HepG2 (cell line): ENCODE measurements at regions not wholly inside any gene's neighbourhood (a gene's known extent, or its start where the extent isn't known, plus 50 kb on each side); places are given as distances from the start of the nearest gene placed in this dataset.

Experiments
- ESRRA ChIP-seq: sonication (generic); formaldehyde crosslinking; IDR thresholded peaks from 2 replicates; pipeline ENCODE4 v1.5.1; 2020; ENCODE audit warnings: mild to moderate bottlenecking, low read depth, missing genetic modification reagents
- GATAD1 ChIP-seq: IDR thresholded peaks from 2 replicates; pipeline ENCODE4 v1.6.1; 2016; ENCODE audit warnings: missing genetic modification reagents, missing compliant biosample characterization
- GZF1 ChIP-seq: sonication (generic); formaldehyde crosslinking; IDR thresholded peaks from 2 replicates; pipeline ENCODE4 v1.5.1; 2020; ENCODE audit warnings: mild to moderate bottlenecking, missing genetic modification reagents
- IKZF4 ChIP-seq: sonication (generic); formaldehyde crosslinking; IDR thresholded peaks from 2 replicates; pipeline ENCODE4 v1.5.1; 2020; ENCODE audit warnings: borderline replicate concordance, mild to moderate bottlenecking, low read depth, missing genetic modification reagents; ENCODE audit errors: not compliant biosample characterization
- NR2F6 ChIP-seq, 2 experiments: IDR thresholded peaks; 2 replicates each; pipeline ENCODE4 v1.6.1; 2016; ENCODE audit warnings: antibody characterized with exemption in 1 of 2, mild to moderate bottlenecking in 1 of 2
- POLR2AphosphoS2 ChIP-seq: IDR thresholded peaks from 2 replicates; pipeline ENCODE4 v1.6.1; 2011; ENCODE audit warnings: low read depth, low read length, improper control_type of control experiment
- SALL2 ChIP-seq: sonication (generic); formaldehyde crosslinking; IDR thresholded peaks from 2 replicates; pipeline ENCODE4 v1.8.1; 2023; ENCODE audit warnings: mild to moderate bottlenecking, missing genetic modification reagents, inconsistent platforms
- ZFP36L2 ChIP-seq: sonication (generic); formaldehyde crosslinking; IDR thresholded peaks from 2 replicates; pipeline ENCODE4 v1.4.0; 2020; ENCODE audit warnings: missing genetic modification reagents
- ZFP82 ChIP-seq: sonication (generic); formaldehyde crosslinking; IDR thresholded peaks from 2 replicates; pipeline ENCODE4 v1.5.1; 2020; ENCODE audit warnings: mild to moderate bottlenecking, missing genetic modification reagents, borderline replicate concordance
- ZFX ChIP-seq: sonication (generic); formaldehyde crosslinking; IDR thresholded peaks from 2 replicates; pipeline ENCODE4 v1.4.0; 2020; ENCODE audit warnings: mild to moderate bottlenecking, low read depth, missing genetic modification reagents, moderate library complexity
- ZNF143 ChIP-seq: sonication (generic); formaldehyde crosslinking; IDR thresholded peaks from 2 replicates; pipeline ENCODE4 v1.4.0; 2020; ENCODE audit warnings: missing genetic modification reagents
- ZNF317 ChIP-seq: sonication (generic); formaldehyde crosslinking; IDR thresholded peaks from 2 replicates; pipeline ENCODE4 v1.5.0; 2020; ENCODE audit warnings: mild to moderate bottlenecking, missing genetic modification reagents
- ZNF383 ChIP-seq: sonication (generic); formaldehyde crosslinking; IDR thresholded peaks from 2 replicates; pipeline ENCODE4 v1.4.0; 2020; ENCODE audit warnings: missing genetic modification reagents, mild to moderate bottlenecking, borderline replicate concordance
- ZNF501 ChIP-seq: sonication (generic); formaldehyde crosslinking; IDR thresholded peaks from 2 replicates; pipeline ENCODE4 v1.5.1; 2020; ENCODE audit warnings: mild to moderate bottlenecking, moderate library complexity, missing genetic modification reagents
- TF ChIP-seq, protein P1 (sequence below), 2 experiments: sonication (generic) in 1 of 2; formaldehyde crosslinking in 1 of 2; IDR thresholded peaks; 2 replicates each; pipeline versions ENCODE4 v1.4.0 to v1.6.1; 2018 to 2020; ENCODE audit warnings: missing genetic modification reagents in 2 of 2, borderline replicate concordance in 1 of 2, low read depth in 1 of 2, mild to moderate bottlenecking in 1 of 2, missing biosample characterization in 1 of 2
- TF ChIP-seq, protein P2 (sequence below): sonication (generic); formaldehyde crosslinking; IDR thresholded peaks from 2 replicates; pipeline ENCODE4 v1.5.0; 2020; ENCODE audit warnings: mild to moderate bottlenecking, missing genetic modification reagents, moderate library complexity
- TF ChIP-seq, protein P3 (sequence below): sonication (generic); formaldehyde crosslinking; IDR thresholded peaks from 2 replicates; pipeline ENCODE4 v1.4.0; 2020; ENCODE audit warnings: mild to moderate bottlenecking, low read depth, missing genetic modification reagents
- TF ChIP-seq, protein P4 (sequence below): sonication (generic); formaldehyde crosslinking; IDR thresholded peaks from 2 replicates; pipeline ENCODE4 v1.4.0; 2020; ENCODE audit warnings: missing genetic modification reagents, mild to moderate bottlenecking, borderline replicate concordance
- TF ChIP-seq, protein P5 (sequence below), 2 experiments: fragments of 450-650 bp in 1 of 2; sonication (generic) in 1 of 2; formaldehyde crosslinking; IDR thresholded peaks; 2 replicates each; pipeline versions ENCODE4 v1.5.0 to v1.8.0; 2020 to 2022; ENCODE audit warnings: mild to moderate bottlenecking in 1 of 2, missing genetic modification reagents in 1 of 2

DNA sequence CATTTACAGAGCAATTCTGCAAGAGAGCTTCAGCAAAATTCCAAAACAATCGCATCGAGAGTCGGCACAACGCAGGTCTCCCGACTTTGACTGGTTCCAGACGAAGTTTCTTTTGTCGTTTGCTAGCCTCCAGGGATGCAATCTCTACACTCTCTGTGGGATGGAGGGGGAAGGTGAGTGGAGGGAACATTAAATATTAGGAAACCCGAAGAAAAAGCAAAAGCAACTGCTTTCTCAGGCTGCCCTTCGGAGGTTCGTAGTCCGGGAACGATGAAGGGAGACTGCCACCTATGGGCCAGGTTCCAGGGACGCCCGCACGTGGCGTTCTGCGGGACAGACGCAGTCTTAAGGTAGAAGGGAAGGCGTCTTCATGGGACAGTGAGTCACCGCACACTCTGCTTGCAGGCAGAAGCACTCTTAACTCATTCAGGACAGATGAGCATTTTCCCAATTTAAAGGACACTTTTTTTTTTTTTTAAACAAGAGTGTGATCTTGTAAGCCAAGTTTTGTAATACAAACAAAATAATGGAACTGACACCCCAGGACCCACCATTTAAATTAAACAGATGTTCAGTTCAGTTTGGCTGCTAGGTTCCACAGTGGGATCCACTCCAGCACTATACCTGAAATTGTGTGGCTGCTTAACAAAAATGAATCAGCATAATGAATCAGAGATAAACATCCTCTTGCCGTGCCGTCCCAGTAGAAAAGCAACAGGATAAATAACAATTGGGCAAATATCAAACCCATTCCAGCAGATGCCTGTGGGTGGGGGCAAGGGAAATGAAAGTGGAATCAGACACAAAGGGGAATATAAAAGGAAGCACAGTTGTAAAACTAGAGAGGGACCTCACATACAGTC, 65.8 kb upstream of the ARMC2 start (continued):
- TF ChIP-seq, protein P1, sequence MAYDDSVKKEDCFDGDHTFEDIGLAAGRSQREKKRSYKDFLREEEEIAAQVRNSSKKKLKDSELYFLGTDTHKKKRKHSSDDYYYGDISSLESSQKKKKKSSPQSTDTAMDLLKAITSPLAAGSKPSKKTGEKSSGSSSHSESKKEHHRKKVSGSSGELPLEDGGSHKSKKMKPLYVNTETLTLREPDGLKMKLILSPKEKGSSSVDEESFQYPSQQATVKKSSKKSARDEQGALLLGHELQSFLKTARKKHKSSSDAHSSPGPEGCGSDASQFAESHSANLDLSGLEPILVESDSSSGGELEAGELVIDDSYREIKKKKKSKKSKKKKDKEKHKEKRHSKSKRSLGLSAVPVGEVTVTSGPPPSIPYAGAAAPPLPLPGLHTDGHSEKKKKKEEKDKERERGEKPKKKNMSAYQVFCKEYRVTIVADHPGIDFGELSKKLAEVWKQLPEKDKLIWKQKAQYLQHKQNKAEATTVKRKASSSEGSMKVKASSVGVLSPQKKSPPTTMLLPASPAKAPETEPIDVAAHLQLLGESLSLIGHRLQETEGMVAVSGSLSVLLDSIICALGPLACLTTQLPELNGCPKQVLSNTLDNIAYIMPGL (CRISPR knock-in tag; IDR thresholded peaks at IDR 0.05; ENCODE audit: borderline replicate concordance in 1 of 2, low read depth in 1 of 2), result peak; percentile 73 to 87
- no peak for TF ChIP-seq ZNF317
- TF ChIP-seq ZFP36L2 (CRISPR knock-in tag), result no peak
- TF ChIP-seq ESRRA (CRISPR knock-in tag), result no peak
- TF ChIP-seq IKZF4 (CRISPR knock-in tag), result no peak
- TF ChIP-seq, protein P2, sequence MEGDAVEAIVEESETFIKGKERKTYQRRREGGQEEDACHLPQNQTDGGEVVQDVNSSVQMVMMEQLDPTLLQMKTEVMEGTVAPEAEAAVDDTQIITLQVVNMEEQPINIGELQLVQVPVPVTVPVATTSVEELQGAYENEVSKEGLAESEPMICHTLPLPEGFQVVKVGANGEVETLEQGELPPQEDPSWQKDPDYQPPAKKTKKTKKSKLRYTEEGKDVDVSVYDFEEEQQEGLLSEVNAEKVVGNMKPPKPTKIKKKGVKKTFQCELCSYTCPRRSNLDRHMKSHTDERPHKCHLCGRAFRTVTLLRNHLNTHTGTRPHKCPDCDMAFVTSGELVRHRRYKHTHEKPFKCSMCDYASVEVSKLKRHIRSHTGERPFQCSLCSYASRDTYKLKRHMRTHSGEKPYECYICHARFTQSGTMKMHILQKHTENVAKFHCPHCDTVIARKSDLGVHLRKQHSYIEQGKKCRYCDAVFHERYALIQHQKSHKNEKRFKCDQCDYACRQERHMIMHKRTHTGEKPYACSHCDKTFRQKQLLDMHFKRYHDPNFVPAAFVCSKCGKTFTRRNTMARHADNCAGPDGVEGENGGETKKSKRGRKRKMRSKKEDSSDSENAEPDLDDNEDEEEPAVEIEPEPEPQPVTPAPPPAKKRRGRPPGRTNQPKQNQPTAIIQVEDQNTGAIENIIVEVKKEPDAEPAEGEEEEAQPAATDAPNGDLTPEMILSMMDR, result peak; percentile 96
- no peak for TF ChIP-seq ZFP82 (CRISPR knock-in tag)
- TF ChIP-seq ZNF383, result no peak
- TF ChIP-seq ZNF501, result peak; percentile 72
- no peak for TF ChIP-seq GZF1 (CRISPR knock-in tag)
- TF ChIP-seq, protein P3, sequence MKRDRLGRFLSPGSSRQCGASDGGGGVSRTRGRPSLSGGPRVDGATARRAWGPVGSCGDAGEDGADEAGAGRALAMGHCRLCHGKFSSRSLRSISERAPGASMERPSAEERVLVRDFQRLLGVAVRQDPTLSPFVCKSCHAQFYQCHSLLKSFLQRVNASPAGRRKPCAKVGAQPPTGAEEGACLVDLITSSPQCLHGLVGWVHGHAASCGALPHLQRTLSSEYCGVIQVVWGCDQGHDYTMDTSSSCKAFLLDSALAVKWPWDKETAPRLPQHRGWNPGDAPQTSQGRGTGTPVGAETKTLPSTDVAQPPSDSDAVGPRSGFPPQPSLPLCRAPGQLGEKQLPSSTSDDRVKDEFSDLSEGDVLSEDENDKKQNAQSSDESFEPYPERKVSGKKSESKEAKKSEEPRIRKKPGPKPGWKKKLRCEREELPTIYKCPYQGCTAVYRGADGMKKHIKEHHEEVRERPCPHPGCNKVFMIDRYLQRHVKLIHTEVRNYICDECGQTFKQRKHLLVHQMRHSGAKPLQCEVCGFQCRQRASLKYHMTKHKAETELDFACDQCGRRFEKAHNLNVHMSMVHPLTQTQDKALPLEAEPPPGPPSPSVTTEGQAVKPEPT (CRISPR knock-in tag), result peak; percentile 71; the same call in 1 of the 2 replicates
- TF ChIP-seq ZFX, result no peak
- 0 out of 2 replicates have a peak, but pooled peaks have one; percentile 42 for TF ChIP-seq SALL2 (CRISPR knock-in tag)
- peak; percentile 53; the same call in 1 of the 2 replicates for TF ChIP-seq GATAD1 (CRISPR knock-in tag)
- no peak for TF ChIP-seq ZNF143 (CRISPR knock-in tag)
- TF ChIP-seq, protein P4, sequence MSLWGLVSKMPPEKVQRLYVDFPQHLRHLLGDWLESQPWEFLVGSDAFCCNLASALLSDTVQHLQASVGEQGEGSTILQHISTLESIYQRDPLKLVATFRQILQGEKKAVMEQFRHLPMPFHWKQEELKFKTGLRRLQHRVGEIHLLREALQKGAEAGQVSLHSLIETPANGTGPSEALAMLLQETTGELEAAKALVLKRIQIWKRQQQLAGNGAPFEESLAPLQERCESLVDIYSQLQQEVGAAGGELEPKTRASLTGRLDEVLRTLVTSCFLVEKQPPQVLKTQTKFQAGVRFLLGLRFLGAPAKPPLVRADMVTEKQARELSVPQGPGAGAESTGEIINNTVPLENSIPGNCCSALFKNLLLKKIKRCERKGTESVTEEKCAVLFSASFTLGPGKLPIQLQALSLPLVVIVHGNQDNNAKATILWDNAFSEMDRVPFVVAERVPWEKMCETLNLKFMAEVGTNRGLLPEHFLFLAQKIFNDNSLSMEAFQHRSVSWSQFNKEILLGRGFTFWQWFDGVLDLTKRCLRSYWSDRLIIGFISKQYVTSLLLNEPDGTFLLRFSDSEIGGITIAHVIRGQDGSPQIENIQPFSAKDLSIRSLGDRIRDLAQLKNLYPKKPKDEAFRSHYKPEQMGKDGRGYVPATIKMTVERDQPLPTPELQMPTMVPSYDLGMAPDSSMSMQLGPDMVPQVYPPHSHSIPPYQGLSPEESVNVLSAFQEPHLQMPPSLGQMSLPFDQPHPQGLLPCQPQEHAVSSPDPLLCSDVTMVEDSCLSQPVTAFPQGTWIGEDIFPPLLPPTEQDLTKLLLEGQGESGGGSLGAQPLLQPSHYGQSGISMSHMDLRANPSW (CRISPR knock-in tag), result no peak
- TF ChIP-seq POLR2AphosphoS2, result no peak
- TF ChIP-seq, protein P5, sequence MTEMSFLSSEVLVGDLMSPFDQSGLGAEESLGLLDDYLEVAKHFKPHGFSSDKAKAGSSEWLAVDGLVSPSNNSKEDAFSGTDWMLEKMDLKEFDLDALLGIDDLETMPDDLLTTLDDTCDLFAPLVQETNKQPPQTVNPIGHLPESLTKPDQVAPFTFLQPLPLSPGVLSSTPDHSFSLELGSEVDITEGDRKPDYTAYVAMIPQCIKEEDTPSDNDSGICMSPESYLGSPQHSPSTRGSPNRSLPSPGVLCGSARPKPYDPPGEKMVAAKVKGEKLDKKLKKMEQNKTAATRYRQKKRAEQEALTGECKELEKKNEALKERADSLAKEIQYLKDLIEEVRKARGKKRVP (CRISPR knock-in tag; IDR thresholded peaks at IDR 0.05), result no peak
- TF ChIP-seq NR2F6 (IDR thresholded peaks at IDR 0.05), result no peak
- 0 out of 2 replicates have a peak, but pooled peaks have one; percentile 9 for TF ChIP-seq NR2F6 (CRISPR knock-in tag; IDR thresholded peaks at IDR 0.05)
